ENCODE measurements at regions not wholly inside any gene's neighbourhood (a gene's known extent, or its start where the extent isn't known, plus 50 kb on each side); places are given as distances from the start of the nearest gene placed in this dataset.

GRCh38 chr5:156019571-156020180, 307.3 kb upstream of the SGCD start:
- no peak for TF ChIP-seq CTCF (IDR thresholded peaks at IDR 0.05 in 4 of 5, conservative IDR thresholded peaks at IDR 0.05 in 1 of 5)
- TF ChIP-seq POLR2A (IDR thresholded peaks at IDR 0.05), result no peak

Data from gastrocnemius medialis (tissue), 4 donors.